ENCODE measurements at regions not wholly inside any gene's neighbourhood (a gene's known extent, or its start where the extent isn't known, plus 50 kb on each side); places are given as distances from the start of the nearest gene placed in this dataset.

- TF ChIP-seq CTCF (IDR thresholded peaks at IDR 0.05) (no peak), POLR2A (IDR thresholded peaks at IDR 0.05) (no peak)
Observed at GRCh38 chr3:20865803-20866202, 679.8 kb upstream of the SGO1 start.
